GM23248 (cell line): ENCODE measurements at regions not wholly inside any gene's neighbourhood (a gene's known extent, or its start where the extent isn't known, plus 50 kb on each side); places are given as distances from the start of the nearest gene placed in this dataset.

ENCODE experiments used
- DNase-seq: peaks from one replicate; pipeline ENCODE4 v3.0.0-alpha.2; 2015
- H2AFZ ChIP-seq: fragments of 200-600 bp; sonication (generic); 2 replicates; pipeline ENCODE4 v1.6.1; 2016; ENCODE audit warnings: antibody characterized with exemption
- H3F3A ChIP-seq: fragments of 200-600 bp; sonication (generic); 2 replicates; pipeline ENCODE4 v1.6.1; 2016; ENCODE audit warnings: mild to moderate bottlenecking, antibody characterized with exemption, mixed run types; ENCODE audit not compliant: insufficient read depth
- H3K27ac ChIP-seq: fragments of 200-600 bp; sonication (generic); 2 replicates; pipeline ENCODE4 v1.5.1; 2016; ENCODE audit warnings: mild to moderate bottlenecking
- H3K27me3 ChIP-seq: fragments of 200-600 bp; sonication (generic); replicated peaks from 2 replicates; pipeline ENCODE4 v1.6.1; 2016; ENCODE audit warnings: mild to moderate bottlenecking; ENCODE audit not compliant: insufficient read depth
- H3K36me3 ChIP-seq: fragments of 200-600 bp; sonication (generic); 2 replicates; pipeline ENCODE4 v1.6.1; 2016; ENCODE audit warnings: low read depth, mild to moderate bottlenecking
- H3K4me1 ChIP-seq: fragments of 200-600 bp; sonication (generic); 2 replicates; pipeline ENCODE4 v1.6.1; 2016; ENCODE audit warnings: mild to moderate bottlenecking; ENCODE audit not compliant: insufficient read depth
- H3K4me2 ChIP-seq: fragments of 200-600 bp; sonication (generic); one replicate; pipeline ENCODE4 v1.6.1; 2016; ENCODE audit warnings: mild to moderate bottlenecking; ENCODE audit not compliant: unreplicated experiment
- H3K4me3 ChIP-seq: fragments of 200-600 bp; sonication (generic); 2 replicates; pipeline ENCODE4 v1.5.1; 2016; ENCODE audit warnings: mild to moderate bottlenecking
- H3K79me2 ChIP-seq: fragments of 200-600 bp; sonication (generic); 2 replicates; pipeline ENCODE4 v1.6.1; 2016; ENCODE audit warnings: mild to moderate bottlenecking; ENCODE audit not compliant: insufficient read depth
- H3K9ac ChIP-seq: fragments of 200-600 bp; sonication (generic); 2 replicates; pipeline ENCODE4 v1.6.1; 2016; ENCODE audit warnings: mild to moderate bottlenecking
- H3K9me2 ChIP-seq: fragments of 200-600 bp; sonication (generic); 2 replicates; pipeline ENCODE4 v1.6.1; 2016; ENCODE audit warnings: mixed run types, mild to moderate bottlenecking, moderate library complexity; ENCODE audit not compliant: insufficient read depth
- H3K9me3 ChIP-seq: fragments of 200-600 bp; sonication (generic); one replicate; pipeline ENCODE4 v1.6.1; 2017; ENCODE audit warnings: low read depth
- H4K20me1 ChIP-seq: fragments of 200-600 bp; sonication (generic); 2 replicates; pipeline ENCODE4 v1.6.0; 2016; ENCODE audit not compliant: insufficient read depth
- EZH2 ChIP-seq: fragments of 200-600 bp; sonication (generic); IDR thresholded peaks from 2 replicates; pipeline ENCODE4 v1.6.1; 2018; ENCODE audit warnings: antibody characterized with exemption, mild to moderate bottlenecking; ENCODE audit not compliant: insufficient read depth, poor library complexity, severe bottlenecking
- EZH2phosphoT487 ChIP-seq: fragments of 200-600 bp; sonication (generic); IDR thresholded peaks from 2 replicates; pipeline ENCODE4 v1.6.1; 2018; ENCODE audit warnings: antibody characterized with exemption, moderate library complexity, mild to moderate bottlenecking, low read depth; ENCODE audit not compliant: insufficient read depth
- WGBS, 2 experiments: methylation state at CpG; one replicate each; pipeline ENCODE4 v1.1.6; 2015 to 2017; ENCODE audit warnings: low lambda C conversion rate in 2 of 2, low coverage in 1 of 2; ENCODE audit errors: missing lambda C conversion rate in 2 of 2; 5-methylcytosine and 5-hydroxymethylcytosine counted together
- in situ Hi-C: fragments of 300-500 bp; cut with MboI; formaldehyde crosslinking; loops from 2 replicates; pipeline ENCODE4 v1.15.0; 2020

- in situ Hi-C loops, result no loop called here
- H3K79me2 ChIP-seq, result no peaks in the 10 kb centered on the region
- WGBS, 2 experiments, result 45 to 48% methylated on average over 3 of the region's 3 CpGs
These were observed 496.4 kb downstream of the CMPK2 start for GRCh38 chr2:6369266-6369665.

GRCh38 chr2:6370753-6371551, 494.8 kb downstream of the CMPK2 start:
- no peaks in the 10 kb centered on the region for H4K20me1 ChIP-seq
- DNase-seq, result peak; percentile 11
- in situ Hi-C loops, result no loop called here
- H2AFZ ChIP-seq, result no peak overlapping the region
- H3K9me3 ChIP-seq, result no peaks in the 10 kb centered on the region
- no peak overlapping the region for H3K9ac ChIP-seq
- no peaks in the 10 kb centered on the region for H3K27me3 ChIP-seq
- 22 to 25% methylated on average over 7 of the region's 7 CpGs for WGBS, 2 experiments
- TF ChIP-seq EZH2 (no peak), EZH2phosphoT487 (no peak)
- H3K4me1 ChIP-seq, result no peaks in the 10 kb centered on the region
- H3K4me2 ChIP-seq, result no peak overlapping the region
- H3K27ac ChIP-seq, result no peak overlapping the region
- H3K4me3 ChIP-seq, result no peak overlapping the region
- H3K36me3 ChIP-seq, result no peaks in the 10 kb centered on the region
- no peaks in the 10 kb centered on the region for H3K79me2 ChIP-seq
- no peaks in the 10 kb centered on the region for H3K9me2 ChIP-seq
- H3F3A ChIP-seq, result no peaks in the 10 kb centered on the region

More at GRCh38 chr2:6369266-6369665, 496.4 kb downstream of the CMPK2 start:
- Histone ChIP-seq H3K4me2 (no peak overlapping the region), H3F3A (no peaks in the 10 kb centered on the region), H4K20me1 (no peaks in the 10 kb centered on the region), H3K36me3 (no peaks in the 10 kb centered on the region), H3K9me2 (no peaks in the 10 kb centered on the region), H3K27me3 (no peaks in the 10 kb centered on the region), H3K4me1 (no peaks in the 10 kb centered on the region), H3K9me3 (no peaks in the 10 kb centered on the region), H3K4me3 (no peak overlapping the region), H3K27ac (no peak overlapping the region), H2AFZ (no peak overlapping the region), H3K9ac (no peak overlapping the region)
- no peak for DNase-seq
- TF ChIP-seq EZH2 (no peak), EZH2phosphoT487 (no peak)

GRCh38 chr2:6372317-6372901, 493.3 kb downstream of the CMPK2 start:
- no peak overlapping the region for H3K4me3 ChIP-seq
- H3K36me3 ChIP-seq, result no peaks in the 10 kb centered on the region
- H2AFZ ChIP-seq, result no peak overlapping the region
- TF ChIP-seq EZH2 (no peak), EZH2phosphoT487 (no peak)
- in situ Hi-C loops, result no loop called here
- H3K9ac ChIP-seq, result no peak overlapping the region
- no peak overlapping the region for H3K27ac ChIP-seq
- no peaks in the 10 kb centered on the region for H3F3A ChIP-seq
- peak; percentile 60 for DNase-seq
- no peaks in the 10 kb centered on the region for H4K20me1 ChIP-seq
- H3K4me2 ChIP-seq, result no peak overlapping the region
- no peaks in the 10 kb centered on the region for H3K27me3 ChIP-seq
- no peaks in the 10 kb centered on the region for H3K79me2 ChIP-seq
- H3K9me2 ChIP-seq, result no peaks in the 10 kb centered on the region
- no peaks in the 10 kb centered on the region for H3K4me1 ChIP-seq
- 23 to 27% methylated on average over 3 of the region's 3 CpGs for WGBS, 2 experiments
- no peaks in the 10 kb centered on the region for H3K9me3 ChIP-seq

- H3K9me2 ChIP-seq, result no peaks in the 10 kb centered on the region
- H4K20me1 ChIP-seq, result no peaks in the 10 kb centered on the region
- H2AFZ ChIP-seq, result no peak overlapping the region
- H3K4me2 ChIP-seq, result no peak overlapping the region
- H3K9ac ChIP-seq, result no peak overlapping the region
- DNase-seq, result no peak
- TF ChIP-seq EZH2 (no peak), EZH2phosphoT487 (no peak)
- in situ Hi-C loops, result no loop called here
- no peak overlapping the region for H3K4me3 ChIP-seq
- no peaks in the 10 kb centered on the region for H3K9me3 ChIP-seq
- H3K79me2 ChIP-seq, result no peaks in the 10 kb centered on the region
- no peaks in the 10 kb centered on the region for H3F3A ChIP-seq
- no peak overlapping the region for H3K27ac ChIP-seq
- 6 to 14% methylated on average over 2 of the region's 2 CpGs for whole genome bisulfite sequencing, 2 experiments
- H3K36me3 ChIP-seq, result no peaks in the 10 kb centered on the region
- no peaks in the 10 kb centered on the region for H3K27me3 ChIP-seq
- H3K4me1 ChIP-seq, result no peaks in the 10 kb centered on the region
These were observed 484.4 kb downstream of the CMPK2 start for GRCh38 chr2:6381326-6381725.
